T-helper 2 cell treated with Interferon-gamma antibody and Interleukin-4, amounts not matched to agents 5 μg/mL and 100 μg/mL, for 36 hours (primary cell): ENCODE measurements at regions not wholly inside any gene's neighbourhood (a gene's known extent, or its start where the extent isn't known, plus 50 kb on each side); places are given as distances from the start of the nearest gene placed in this dataset.

ENCODE experiments used
- DNase-seq: peaks from one replicate; pipeline ENCODE4 v3.0.0; 2021; ENCODE audit warnings: low spot score
- H3K27ac Mint-ChIP-seq: one replicate; pipeline ENCODE4 v1.8.0; 2021; ENCODE audit warnings: mild to moderate bottlenecking, mixed read lengths
- H3K27me3 Mint-ChIP-seq: one replicate; pipeline ENCODE4 v1.8.0; 2021; ENCODE audit warnings: low read depth, mixed read lengths
- H3K36me3 Mint-ChIP-seq: one replicate; pipeline ENCODE4 v1.8.0; 2021; ENCODE audit warnings: low read depth, mixed read lengths
- H3K4me1 Mint-ChIP-seq: one replicate; pipeline ENCODE4 v1.8.0; 2021; ENCODE audit warnings: low read depth, mixed read lengths
- H3K4me3 Mint-ChIP-seq: one replicate; pipeline ENCODE4 v1.8.0; 2022; ENCODE audit warnings: mild to moderate bottlenecking, moderate library complexity, mixed read lengths
- H3K9me3 Mint-ChIP-seq: one replicate; pipeline ENCODE4 v1.8.0; 2021; ENCODE audit warnings: mixed read lengths

- no peak overlapping the region for H3K4me3 Mint-ChIP-seq
- peaks cover 2% of the 10 kb centered on the region for H3K27me3 Mint-ChIP-seq
- peaks cover 4% of the 10 kb centered on the region for H3K9me3 Mint-ChIP-seq
- H3K4me1 Mint-ChIP-seq: peaks cover 37% of the 10 kb centered on the region
- no peak for DNase-seq
- H3K27ac Mint-ChIP-seq: no peak overlapping the region
- peaks cover 4% of the 10 kb centered on the region for H3K36me3 Mint-ChIP-seq
These were observed 231.0 kb upstream of the JUN start for GRCh38 chr1:59014827-59015226.

DNA sequence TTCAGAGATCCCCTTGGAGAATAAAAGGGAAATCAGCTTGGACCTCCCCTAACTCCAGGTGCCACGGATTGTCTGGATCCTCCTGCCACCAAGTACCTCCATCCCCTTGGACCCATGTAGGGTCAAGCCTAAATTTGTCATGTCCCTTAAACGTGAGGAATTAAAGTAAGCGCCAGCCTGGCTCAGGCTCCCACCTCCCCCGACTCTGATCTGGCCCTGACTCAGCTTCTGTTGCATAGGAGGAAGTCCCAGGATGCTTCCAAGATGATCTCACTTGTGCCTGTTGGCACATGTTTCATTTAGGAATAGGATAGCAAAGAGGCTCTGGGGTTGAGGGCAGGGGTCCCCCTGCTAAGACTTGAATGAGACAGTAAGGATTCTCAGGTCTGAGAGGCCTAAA, 231.9 kb upstream of the JUN start:
- Mint-ChIP-seq H3K36me3 (peaks cover 6% of the 10 kb centered on the region), H3K27me3 (peaks cover 2% of the 10 kb centered on the region), H3K9me3 (peaks cover 4% of the 10 kb centered on the region), H3K4me1 (peaks cover 46% of the 10 kb centered on the region), H3K27ac (no peak overlapping the region), H3K4me3 (no peak overlapping the region)
- no peak for DNase-seq

DNA sequence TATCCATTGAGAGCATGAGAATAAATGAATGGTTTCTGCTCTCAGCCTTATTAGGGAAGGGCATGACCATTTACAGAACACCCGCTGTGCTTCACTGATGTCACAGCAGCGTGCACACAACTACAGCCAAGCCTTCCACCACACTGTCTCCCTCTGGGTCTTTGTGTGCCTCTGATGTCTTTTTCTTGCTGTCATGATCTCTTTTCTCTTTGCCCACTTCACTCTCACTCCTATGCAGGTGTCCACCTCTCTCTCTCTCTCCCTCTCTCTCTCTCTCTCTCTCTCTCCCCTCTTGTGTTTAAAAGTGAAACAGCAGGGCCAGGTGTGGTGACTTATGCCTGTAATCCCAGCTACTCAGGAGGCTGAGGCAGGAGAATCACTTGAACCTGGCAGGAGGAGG, 232.5 kb upstream of the JUN start:
- Mint-ChIP-seq H3K27ac (peak overlapping the region; percentile 49), H3K9me3 (peaks cover 4% of the 10 kb centered on the region), H3K27me3 (peaks cover under 1% of the 10 kb centered on the region), H3K4me1 (peaks cover 49% of the 10 kb centered on the region), H3K4me3 (no peak overlapping the region), H3K36me3 (peaks cover 6% of the 10 kb centered on the region)
- DNase-seq: no peak

DNA sequence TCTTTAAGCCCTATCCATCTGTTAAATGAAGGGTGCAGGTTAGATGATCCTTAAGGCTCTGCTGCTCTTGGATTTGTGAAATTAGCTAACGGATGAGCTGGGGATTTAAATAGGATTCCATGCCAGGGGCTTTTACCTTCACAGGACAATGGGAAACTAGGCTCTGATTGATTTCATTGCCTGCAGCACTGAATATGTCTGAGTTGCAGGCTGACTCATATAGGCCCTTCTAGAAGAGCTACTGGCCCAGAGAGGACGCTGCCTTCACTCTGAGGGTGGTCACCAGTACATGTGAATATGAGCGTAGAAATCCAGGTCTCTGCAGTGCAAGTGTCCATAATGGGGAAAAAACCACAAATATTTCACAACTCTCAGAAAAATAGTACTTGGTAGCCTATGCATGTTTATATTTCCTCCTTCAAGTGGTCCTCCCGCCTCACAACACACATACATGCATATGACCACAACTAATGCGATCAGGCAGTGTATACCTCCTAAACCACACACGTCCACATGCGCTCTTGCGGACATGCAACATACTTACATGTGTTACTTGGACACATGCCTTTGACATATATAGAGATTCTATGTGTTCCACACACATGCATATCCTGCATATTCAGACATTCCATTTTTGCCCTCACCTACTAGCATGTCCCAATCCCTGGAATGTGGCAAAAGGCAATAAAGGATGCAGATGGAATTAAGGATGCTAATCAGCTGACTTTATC, 233.8 kb upstream of the JUN start:
- Mint-ChIP-seq H3K4me3 (no peak overlapping the region), H3K36me3 (peaks cover 6% of the 10 kb centered on the region), H3K9me3 (peaks cover 4% of the 10 kb centered on the region), H3K27ac (no peak overlapping the region), H3K4me1 (peaks cover 49% of the 10 kb centered on the region), H3K27me3 (no peaks in the 10 kb centered on the region)
- DNase-seq: no peak

- Mint-ChIP-seq H3K4me1 (peaks cover 52% of the 10 kb centered on the region), H3K4me3 (no peak overlapping the region)
- no peak for DNase-seq
These were observed 234.6 kb upstream of the JUN start for GRCh38 chr1:59018446-59018845.

DNA sequence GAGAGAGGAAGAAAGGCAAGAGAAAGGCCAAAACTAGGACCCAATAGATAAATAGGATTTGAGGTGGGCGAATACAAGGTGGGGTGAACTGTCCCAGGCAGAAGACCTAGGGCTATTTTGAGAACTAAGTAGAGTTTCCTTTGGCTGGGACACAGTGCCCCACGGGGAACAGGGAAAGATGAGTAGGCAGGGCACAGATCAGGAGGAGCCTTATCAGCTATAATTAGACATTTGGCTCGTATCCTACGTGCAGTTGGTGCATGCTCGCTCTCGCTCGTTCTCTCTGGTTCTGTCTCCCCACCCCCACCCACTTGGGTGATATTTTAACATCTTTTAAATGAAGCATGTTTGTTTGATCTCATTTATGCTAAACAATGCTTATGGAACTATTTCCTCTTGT, 235.0 kb upstream of the JUN start:
- DNase-seq: no peak
- H3K36me3 Mint-ChIP-seq: peaks cover 6% of the 10 kb centered on the region
- peaks cover 4% of the 10 kb centered on the region for H3K9me3 Mint-ChIP-seq
- H3K4me3 Mint-ChIP-seq: peak overlapping the region; percentile 7
- no peaks in the 10 kb centered on the region for H3K27me3 Mint-ChIP-seq
- H3K27ac Mint-ChIP-seq: peak overlapping the region; percentile 66
- peaks cover 50% of the 10 kb centered on the region for H3K4me1 Mint-ChIP-seq

More at GRCh38 chr1:59018446-59018845, 234.6 kb upstream of the JUN start:
- Mint-ChIP-seq H3K27me3 (no peaks in the 10 kb centered on the region), H3K36me3 (peaks cover 6% of the 10 kb centered on the region), H3K27ac (peak overlapping the region; percentile 66), H3K9me3 (peaks cover 4% of the 10 kb centered on the region)

DNA sequence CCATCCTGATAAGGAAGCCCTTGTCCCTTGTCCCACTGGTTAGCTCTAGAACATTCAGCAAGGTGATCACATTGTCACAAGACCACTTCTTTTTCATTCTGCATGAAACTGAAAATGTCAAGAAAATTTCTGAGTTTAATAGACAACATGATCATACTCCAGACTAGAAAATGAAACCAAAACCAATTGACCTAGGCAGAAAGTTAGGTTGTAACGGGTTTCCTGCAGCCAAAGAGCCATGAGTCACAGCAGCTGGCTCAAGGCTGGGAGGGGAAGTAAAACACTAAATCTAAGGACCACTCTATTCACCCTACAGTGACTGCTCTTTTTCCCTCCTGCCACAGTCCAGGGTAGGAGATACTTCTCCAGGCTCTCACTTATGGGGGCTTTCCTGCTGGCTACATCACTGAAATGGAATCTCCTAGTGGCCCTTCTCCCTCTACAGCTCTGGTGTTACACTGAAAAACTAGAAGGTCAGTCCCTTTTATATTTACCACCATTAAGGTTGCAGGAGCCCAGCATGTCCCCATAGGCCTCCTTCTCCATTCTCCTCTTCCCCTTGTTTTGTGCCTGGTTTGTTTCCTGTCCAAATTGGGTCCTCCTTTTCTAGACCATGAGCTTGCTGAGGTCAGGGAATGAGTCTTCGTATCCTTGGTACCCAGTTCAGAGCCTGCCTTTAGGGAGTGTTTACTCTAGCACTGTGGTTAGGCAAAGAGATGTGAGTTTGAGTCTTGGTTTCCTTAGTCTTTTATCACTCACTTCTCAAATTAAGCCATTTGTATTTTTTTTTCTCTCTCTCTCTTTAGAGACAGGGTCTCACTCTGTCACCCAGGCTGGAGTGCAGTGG, 236.5 kb upstream of the JUN start:
- Mint-ChIP-seq H3K27me3 (no peaks in the 10 kb centered on the region), H3K9me3 (peaks cover 4% of the 10 kb centered on the region), H3K4me1 (peaks cover 47% of the 10 kb centered on the region), H3K4me3 (peak overlapping the region; percentile 82), H3K36me3 (peaks cover 6% of the 10 kb centered on the region), H3K27ac (peak overlapping the region; percentile 94)
- DNase-seq: peak; percentile 64

- no peak for DNase-seq
- Mint-ChIP-seq H3K27ac (no peak overlapping the region), H3K4me3 (no peak overlapping the region), H3K9me3 (peaks cover 4% of the 10 kb centered on the region), H3K4me1 (peaks cover 61% of the 10 kb centered on the region), H3K36me3 (peaks cover 17% of the 10 kb centered on the region), H3K27me3 (no peaks in the 10 kb centered on the region)
These were observed 238.4 kb upstream of the JUN start for GRCh38 chr1:59022199-59022598.

- H3K36me3 Mint-ChIP-seq: peaks cover 17% of the 10 kb centered on the region
- peaks cover 62% of the 10 kb centered on the region for H3K4me1 Mint-ChIP-seq
- no peak for DNase-seq
- H3K9me3 Mint-ChIP-seq: peaks cover 4% of the 10 kb centered on the region
- no peak overlapping the region for H3K4me3 Mint-ChIP-seq
- no peaks in the 10 kb centered on the region for H3K27me3 Mint-ChIP-seq
- H3K27ac Mint-ChIP-seq: no peak overlapping the region
These were observed 239.0 kb upstream of the JUN start for GRCh38 chr1:59022799-59023198.

DNA sequence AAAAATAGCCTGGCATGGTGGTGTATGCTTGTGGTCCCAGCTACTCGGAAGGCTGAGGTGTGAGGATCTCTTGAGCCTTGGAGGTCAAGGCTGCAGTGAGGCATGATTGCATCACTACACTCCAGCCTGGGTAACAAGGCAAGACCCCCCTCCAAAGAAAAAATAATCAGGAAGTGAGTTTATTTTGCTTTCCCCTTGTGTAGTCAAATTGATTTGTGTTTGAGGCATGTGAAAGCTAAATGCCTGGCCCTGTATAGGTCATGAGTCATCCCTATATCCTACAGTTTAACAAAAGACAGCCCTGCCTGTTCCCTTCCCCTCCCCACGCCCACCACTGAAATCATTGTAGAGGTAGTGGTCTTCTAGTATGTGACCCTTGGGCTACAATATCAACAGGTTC, 241.4 kb upstream of the JUN start:
- no peak for DNase-seq
- no peaks in the 10 kb centered on the region for H3K9me3 Mint-ChIP-seq
- peaks cover 10% of the 10 kb centered on the region for H3K36me3 Mint-ChIP-seq
- H3K4me3 Mint-ChIP-seq: no peak overlapping the region
- no peaks in the 10 kb centered on the region for H3K27me3 Mint-ChIP-seq
- H3K4me1 Mint-ChIP-seq: peaks cover 46% of the 10 kb centered on the region
- peak overlapping the region; percentile 92 for H3K27ac Mint-ChIP-seq

GRCh38 chr1:59025898-59026426, 242.1 kb upstream of the JUN start:
- DNase-seq: peak; percentile 50
- Mint-ChIP-seq H3K36me3 (peaks cover 10% of the 10 kb centered on the region), H3K27me3 (no peaks in the 10 kb centered on the region), H3K4me1 (peaks cover 38% of the 10 kb centered on the region), H3K9me3 (no peaks in the 10 kb centered on the region), H3K27ac (peak overlapping the region; percentile 92), H3K4me3 (peak overlapping the region; percentile 44)

DNA sequence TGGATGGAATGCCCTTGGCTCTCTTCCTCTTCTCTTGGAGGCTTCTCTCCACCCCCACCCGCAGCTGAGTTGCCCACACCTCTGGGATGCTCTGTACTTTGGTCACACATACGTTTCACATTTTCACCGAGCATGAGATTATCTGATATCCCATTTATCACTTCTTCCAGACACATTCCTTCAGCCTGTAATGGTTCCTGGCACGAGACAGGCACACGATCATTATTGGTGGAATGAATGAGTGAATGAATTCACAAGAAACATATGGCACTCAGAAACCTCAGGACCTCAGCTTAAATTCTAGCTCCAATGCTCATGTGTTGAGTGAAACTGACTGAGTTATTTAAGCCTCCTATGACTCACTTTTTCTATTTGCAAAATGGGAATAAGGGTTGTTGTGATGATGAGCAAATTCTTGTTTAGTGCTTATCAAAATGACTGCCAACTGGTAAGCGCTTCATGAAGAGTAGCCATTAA, 242.7 kb upstream of the JUN start:
- Mint-ChIP-seq H3K4me1 (peaks cover 36% of the 10 kb centered on the region), H3K36me3 (peaks cover 10% of the 10 kb centered on the region), H3K9me3 (no peaks in the 10 kb centered on the region), H3K4me3 (peak overlapping the region; percentile 44), H3K27ac (peak overlapping the region; percentile 92), H3K27me3 (no peaks in the 10 kb centered on the region)
- DNase-seq: peak; percentile 46

GRCh38 chr1:59027177-59027576, 243.3 kb upstream of the JUN start:
- Mint-ChIP-seq H3K4me1 (peaks cover 36% of the 10 kb centered on the region), H3K27me3 (no peaks in the 10 kb centered on the region), H3K27ac (peak overlapping the region; percentile 92), H3K9me3 (no peaks in the 10 kb centered on the region), H3K4me3 (no peak overlapping the region), H3K36me3 (peaks cover 10% of the 10 kb centered on the region)
- DNase-seq: no peak

GRCh38 chr1:59028048-59028447, 244.2 kb upstream of the JUN start:
- Mint-ChIP-seq H3K36me3 (peaks cover 10% of the 10 kb centered on the region), H3K4me3 (no peak overlapping the region), H3K4me1 (peaks cover 31% of the 10 kb centered on the region), H3K9me3 (no peaks in the 10 kb centered on the region), H3K27me3 (no peaks in the 10 kb centered on the region), H3K27ac (no peak overlapping the region)
- no peak for DNase-seq
